Fibroblast of lung (primary cell): ENCODE measurements at regions not wholly inside any gene's neighbourhood (a gene's known extent, or its start where the extent isn't known, plus 50 kb on each side); places are given as distances from the start of the nearest gene placed in this dataset.
"Not testable (repeated sequence)": the region's sequence is repeated elsewhere in the genome, so short reads cannot be mapped to it uniquely, and the experiment has no call there.

Experiments
- DNase-seq, 2 donors: peaks; one replicate each; pipeline versions ENCODE4 v3.0.0 to v3.0.0-alpha.2; 2010; ENCODE audit warnings: low read depth in 2 of 2
- H2AFZ ChIP-seq: 2 replicates; pipeline ENCODE4 v1.5.1; 2012; ENCODE audit warnings: low read length, control low read depth, inconsistent platforms
- H3K27ac ChIP-seq: 2 replicates; pipeline ENCODE4 v1.5.1; 2011; ENCODE audit warnings: low read length, control low read depth; ENCODE audit not compliant: insufficient read depth
- H3K27me3 ChIP-seq: 2 replicates; pipeline ENCODE4 v1.5.1; 2011; ENCODE audit warnings: mild to moderate bottlenecking, low read length; ENCODE audit not compliant: control insufficient read depth, insufficient read depth
- H3K36me3 ChIP-seq: 2 replicates; pipeline ENCODE4 v1.5.1; 2011; ENCODE audit warnings: low read length; ENCODE audit not compliant: control insufficient read depth, insufficient read depth
- H3K4me1 ChIP-seq: 2 replicates; pipeline ENCODE4 v1.5.1; 2011; ENCODE audit warnings: low read length; ENCODE audit not compliant: control insufficient read depth, insufficient read depth; ENCODE audit errors: extremely low read depth
- H3K4me2 ChIP-seq: 2 replicates; pipeline ENCODE4 v1.5.1; 2011; ENCODE audit warnings: low read length, control low read depth; ENCODE audit not compliant: insufficient read depth; ENCODE audit errors: extremely low read depth
- H3K4me3 ChIP-seq, 4 experiments: fragments of 200-600 bp in 1 of 4; sonication (generic) in 1 of 4; replicated peaks in 1 of 4; 2 replicates each; pipeline ENCODE4 v1.5.1; 2011 to 2016; ENCODE audit warnings: low read length in 4 of 4, low read depth in 3 of 4, mild to moderate bottlenecking in 3 of 4, control low read depth in 2 of 4, inconsistent platforms in 1 of 4, mixed read lengths in 1 of 4; ENCODE audit not compliant: insufficient read depth in 1 of 4; ENCODE audit errors: control extremely low read depth in 1 of 4
- H3K79me2 ChIP-seq: 2 replicates; pipeline ENCODE4 v1.5.1; 2012; ENCODE audit warnings: mild to moderate bottlenecking, low read length, inconsistent platforms; ENCODE audit not compliant: control insufficient read depth, insufficient read depth
- H3K9ac ChIP-seq: 2 replicates; pipeline ENCODE4 v1.5.1; 2011; ENCODE audit warnings: mild to moderate bottlenecking, low read length, control low read depth; ENCODE audit not compliant: insufficient read depth
- H3K9me3 ChIP-seq: 2 replicates; pipeline ENCODE4 v1.5.1; 2012; ENCODE audit warnings: low read depth, low read length; ENCODE audit not compliant: control insufficient read depth, insufficient read depth
- H4K20me1 ChIP-seq: 2 replicates; pipeline ENCODE4 v1.5.1; 2011; ENCODE audit warnings: low read length; ENCODE audit not compliant: control insufficient read depth, insufficient read depth; ENCODE audit errors: extremely low read depth
- CTCF ChIP-seq, 2 donors: IDR thresholded peaks in 1 of 2; conservative IDR thresholded peaks in 1 of 2; 1 replicate in 1 of 2; 2 replicates in 1 of 2; pipeline ENCODE4 v1.5.1; 2011 to 2012; ENCODE audit warnings: low read length in 2 of 2, control low read depth in 1 of 2, inconsistent platforms in 1 of 2, low read depth in 1 of 2, mild to moderate bottlenecking in 1 of 2
- EZH2 ChIP-seq: IDR thresholded peaks from 2 replicates; pipeline ENCODE4 v1.5.1; 2012; ENCODE audit warnings: low read length, control low read depth, mild to moderate bottlenecking; ENCODE audit errors: missing control alignments

GRCh38 chr22:49344161-49344560 lies 483.5 kb downstream of the BRD1 start:
- Histone ChIP-seq H3K27me3 (no peaks in the 10 kb centered on the region), H4K20me1 (no peaks in the 10 kb centered on the region), H3K9ac (no peak overlapping the region), H3K9me3 (no peaks in the 10 kb centered on the region), H3K4me3 (no peak overlapping the region), H3K4me1 (no peaks in the 10 kb centered on the region), H3K79me2 (no peaks in the 10 kb centered on the region), H3K4me2 (no peak overlapping the region), H2AFZ (no peak overlapping the region), H3K27ac (no peak overlapping the region), H3K36me3 (no peaks in the 10 kb centered on the region)
- TF ChIP-seq EZH2 (no peak), CTCF (conservative IDR thresholded peaks at IDR 0.05 in 1 of 2, IDR thresholded peaks at IDR 0.05 in 1 of 2; ENCODE audit: low read depth in 1 of 2, low read length in 2 of 2) (no peak)
- DNase-seq: no peak

DNA sequence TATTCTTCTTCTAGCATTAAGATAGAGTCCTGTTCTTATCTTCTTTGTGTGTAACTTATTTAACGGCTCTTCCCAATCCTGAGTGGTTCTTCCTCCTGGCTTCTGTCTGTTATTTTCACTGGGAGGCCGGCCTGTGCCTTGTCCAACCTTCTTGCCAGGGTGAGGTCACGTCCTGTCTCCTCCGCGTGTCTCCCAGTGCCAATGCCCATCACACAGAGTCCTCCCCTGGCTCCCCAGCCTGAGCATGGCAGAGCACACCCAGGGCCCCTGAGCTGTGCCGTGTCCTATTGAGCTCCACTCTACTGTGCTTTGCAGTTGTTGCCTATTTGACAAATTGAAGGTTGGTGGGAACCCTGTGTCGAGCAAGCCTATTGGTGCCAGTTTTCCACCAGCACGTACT lies 487.3 kb downstream of the BRD1 start:
- Histone ChIP-seq H4K20me1 (no peaks in the 10 kb centered on the region), H3K27ac (no peak overlapping the region), H3K79me2 (no peaks in the 10 kb centered on the region)

DNA sequence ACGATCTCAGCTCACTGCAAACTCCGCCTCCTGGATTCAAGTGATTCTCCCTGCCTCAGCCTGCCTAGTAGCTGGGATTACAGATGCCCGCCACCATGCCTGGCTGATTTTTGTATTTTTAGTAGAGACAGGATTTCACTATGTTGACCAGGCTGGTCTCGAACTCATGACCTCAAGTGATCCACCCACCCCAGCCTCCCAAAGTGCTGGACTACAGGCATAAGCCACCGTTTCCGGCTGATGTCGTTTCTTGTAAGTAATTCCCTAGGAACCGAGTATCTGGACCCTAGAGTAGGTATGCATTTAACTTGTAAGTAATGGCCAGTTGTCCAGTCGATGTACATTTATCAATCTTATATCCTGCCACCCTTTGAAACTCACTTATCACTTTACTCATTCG lies 491.2 kb downstream of the BRD1 start:
- not testable (repeated sequence) for DNase-seq, H3K4me2 ChIP-seq, H3K9ac ChIP-seq, H3K27ac ChIP-seq, H3K79me2 ChIP-seq, H2AFZ ChIP-seq, H3K9me3 ChIP-seq, H3K36me3 ChIP-seq, H4K20me1 ChIP-seq, H3K4me1 ChIP-seq, H3K4me3 ChIP-seq, H3K27me3 ChIP-seq

More for the DNA sequence above, 487.3 kb downstream of the BRD1 start:
- no peaks in the 10 kb centered on the region for H3K36me3 ChIP-seq
- no peaks in the 10 kb centered on the region for H3K9me3 ChIP-seq
- H3K4me3 ChIP-seq: no peak overlapping the region
- no peak overlapping the region for H3K4me2 ChIP-seq
- no peak overlapping the region for H3K9ac ChIP-seq
- no peaks in the 10 kb centered on the region for H3K27me3 ChIP-seq
- no peak for TF ChIP-seq CTCF (conservative IDR thresholded peaks at IDR 0.05 in 1 of 2, IDR thresholded peaks at IDR 0.05 in 1 of 2; ENCODE audit: low read depth in 1 of 2, low read length in 2 of 2)
- no peak for TF ChIP-seq EZH2
- no peak overlapping the region for H2AFZ ChIP-seq
- DNase-seq: no peak
- no peaks in the 10 kb centered on the region for H3K4me1 ChIP-seq

DNA sequence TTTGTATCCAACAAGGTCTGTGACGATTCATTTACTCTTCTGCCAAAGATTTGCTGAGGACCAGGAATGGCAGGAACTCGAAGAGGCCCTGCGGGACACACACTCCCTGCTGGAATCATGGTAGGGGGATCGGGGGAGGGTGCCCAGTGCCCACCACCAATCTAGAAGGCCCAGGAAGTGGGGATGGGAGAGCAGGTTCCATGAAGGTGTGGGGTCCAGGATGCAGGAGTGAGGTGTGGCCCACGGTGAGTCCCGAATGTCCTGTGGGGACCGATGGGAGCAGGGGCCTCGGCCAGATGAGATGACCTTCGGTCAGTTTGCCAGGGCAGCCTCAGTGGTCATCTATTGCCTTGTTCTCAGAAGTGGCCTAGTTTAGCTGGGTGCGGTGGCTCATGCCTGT lies 492.7 kb downstream of the BRD1 start:
- no peaks in the 10 kb centered on the region for H3K36me3 ChIP-seq
- H3K9me3 ChIP-seq: no peaks in the 10 kb centered on the region
- no peaks in the 10 kb centered on the region for H3K27me3 ChIP-seq
- H4K20me1 ChIP-seq: no peaks in the 10 kb centered on the region
- H3K79me2 ChIP-seq: no peaks in the 10 kb centered on the region
- no peak overlapping the region for H3K4me2 ChIP-seq
- DNase-seq: no peak
- no peak overlapping the region for H3K4me3 ChIP-seq
- no peak overlapping the region for H2AFZ ChIP-seq
- no peak overlapping the region for H3K9ac ChIP-seq
- no peak overlapping the region for H3K27ac ChIP-seq
- no peaks in the 10 kb centered on the region for H3K4me1 ChIP-seq
- TF ChIP-seq CTCF (conservative IDR thresholded peaks at IDR 0.05 in 1 of 2, IDR thresholded peaks at IDR 0.05 in 1 of 2; ENCODE audit: low read depth in 1 of 2, low read length in 2 of 2): no peak
- TF ChIP-seq EZH2: no peak
